ENCODE measurements at regions not wholly inside any gene's neighbourhood (a gene's known extent, or its start where the extent isn't known, plus 50 kb on each side); places are given as distances from the start of the nearest gene placed in this dataset.

DNA sequence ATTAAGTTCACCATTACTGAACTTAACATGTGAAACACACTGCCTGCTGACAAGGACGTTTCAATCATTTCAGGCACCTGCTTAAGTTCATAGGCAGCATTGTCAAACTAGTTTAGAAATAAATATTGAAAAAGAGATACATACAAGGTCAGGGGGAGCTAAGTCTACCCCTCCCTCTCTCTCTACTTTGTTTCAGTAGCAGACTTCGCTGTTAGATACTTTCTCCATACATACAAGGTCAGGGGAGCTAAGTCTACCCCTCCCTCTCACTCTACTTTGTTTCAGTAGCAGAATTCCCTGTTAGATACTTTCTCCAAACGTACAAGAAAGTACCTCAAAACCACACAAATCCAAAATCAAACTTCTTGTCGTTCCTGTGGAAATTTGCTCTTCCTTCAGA, 387.4 kb upstream of the PDE4D start:
- H3K9ac ChIP-seq (ENCODE audit: low read length), result no peak overlapping the region
- no peaks in the 10 kb centered on the region for H3K36me3 ChIP-seq (replicated peaks in 1 of 2; ENCODE audit: control extremely low read depth in 1 of 2, control insufficient read depth in 1 of 2, extremely low read depth in 1 of 2, insufficient read depth in 2 of 2, low read length in 1 of 2)
- DNase-seq (no peak), ATAC-seq (ENCODE audit: low read depth) (no peak)
- no peaks in the 10 kb centered on the region for H3K27me3 ChIP-seq (replicated peaks in 1 of 4; ENCODE audit: control extremely low read depth in 1 of 4, control insufficient read depth in 3 of 4, insufficient read depth in 4 of 4, low read length in 3 of 4)
- no peak overlapping the region for H3K27ac Mint-ChIP-seq
- no peaks in the 10 kb centered on the region for H3K4me1 Mint-ChIP-seq
- H3K4me3 Mint-ChIP-seq, result no peak overlapping the region
- no peak overlapping the region for H3K4me2 ChIP-seq (replicated peaks; ENCODE audit: low read depth, low read length, poor library complexity, severe bottlenecking)
- intact Hi-C loops (cut with micrococcal nuclease), result no loop called here
- ChIA-PET CTCF (no interaction called here), POLR2A (no interaction called here)
- no peaks in the 10 kb centered on the region for H3K9me3 Mint-ChIP-seq (ENCODE audit: insufficient read depth)
- 100% methylated on average over 3 of the region's 4 CpGs for WGBS (ENCODE audit: insufficient coverage)
- no peak overlapping the region for H3K4me3 ChIP-seq (ENCODE audit: control extremely low read depth in 1 of 5, extremely low read depth in 1 of 5, insufficient read depth in 1 of 5, low read depth in 2 of 5, low read length in 4 of 5)
- no peaks in the 10 kb centered on the region for H3K4me1 ChIP-seq (ENCODE audit: control insufficient read depth in 2 of 2, insufficient read depth in 2 of 2, low read length in 2 of 2)
- no peaks in the 10 kb centered on the region for H3K9me3 ChIP-seq (ENCODE audit: control extremely low read depth in 1 of 3, control insufficient read depth in 2 of 3, insufficient read depth in 1 of 3, low read length in 2 of 3)
- TF ChIP-seq EZH2 (IDR thresholded peaks at IDR 0.05; ENCODE audit: borderline replicate concordance, insufficient read depth, low read depth, low read length, poor library complexity, severe bottlenecking), result no peak
- no peak for TF ChIP-seq CTCF (IDR thresholded peaks at IDR 0.05)
- no peak overlapping the region for H2AFZ ChIP-seq (ENCODE audit: insufficient read depth, low read depth, low read length, poor library complexity, severe bottlenecking)
- no peaks in the 10 kb centered on the region for H3K27me3 Mint-ChIP-seq
- H3K27ac ChIP-seq (ENCODE audit: low read length in 2 of 2), result no peak overlapping the region
- H4K20me1 ChIP-seq (ENCODE audit: control insufficient read depth, insufficient read depth, low read length, poor library complexity, severe bottlenecking), result no peaks in the 10 kb centered on the region
- H3K79me2 ChIP-seq (ENCODE audit: control insufficient read depth, insufficient read depth, low read length), result no peaks in the 10 kb centered on the region

- no peaks in the 10 kb centered on the region for H3K27me3 ChIP-seq (replicated peaks in 1 of 4; ENCODE audit: control extremely low read depth in 1 of 4, control insufficient read depth in 3 of 4, insufficient read depth in 4 of 4, low read length in 3 of 4)
- H3K4me1 ChIP-seq (ENCODE audit: control insufficient read depth in 2 of 2, insufficient read depth in 2 of 2, low read length in 2 of 2), result no peaks in the 10 kb centered on the region
- ChIA-PET POLR2A (no interaction called here), CTCF (no interaction called here)
- no peaks in the 10 kb centered on the region for H3K9me3 ChIP-seq (ENCODE audit: control extremely low read depth in 1 of 3, control insufficient read depth in 2 of 3, insufficient read depth in 1 of 3, low read length in 2 of 3)
- H3K36me3 ChIP-seq (replicated peaks in 1 of 2; ENCODE audit: control extremely low read depth in 1 of 2, control insufficient read depth in 1 of 2, extremely low read depth in 1 of 2, insufficient read depth in 2 of 2, low read length in 1 of 2), result no peaks in the 10 kb centered on the region
- H2AFZ ChIP-seq (ENCODE audit: insufficient read depth, low read depth, low read length, poor library complexity, severe bottlenecking), result no peak overlapping the region
- TF ChIP-seq CTCF (IDR thresholded peaks at IDR 0.05) (no peak), EZH2 (IDR thresholded peaks at IDR 0.05; ENCODE audit: borderline replicate concordance, insufficient read depth, low read depth, low read length, poor library complexity, severe bottlenecking) (no peak)
- intact Hi-C loops (cut with micrococcal nuclease), result no loop called here
- Mint-ChIP-seq H3K27me3 (no peaks in the 10 kb centered on the region), H3K27ac (no peak overlapping the region), H3K9me3 (ENCODE audit: insufficient read depth) (no peaks in the 10 kb centered on the region), H3K4me1 (no peaks in the 10 kb centered on the region), H3K4me3 (no peak overlapping the region)
- H3K4me2 ChIP-seq (replicated peaks; ENCODE audit: low read depth, low read length, poor library complexity, severe bottlenecking), result no peak overlapping the region
- no peak overlapping the region for H3K27ac ChIP-seq (ENCODE audit: low read length in 2 of 2)
- no peak overlapping the region for H3K9ac ChIP-seq (ENCODE audit: low read length)
- ATAC-seq (ENCODE audit: low read depth) (no peak), DNase-seq (no peak)
- no peaks in the 10 kb centered on the region for H3K79me2 ChIP-seq (ENCODE audit: control insufficient read depth, insufficient read depth, low read length)
- no peaks in the 10 kb centered on the region for H4K20me1 ChIP-seq (ENCODE audit: control insufficient read depth, insufficient read depth, low read length, poor library complexity, severe bottlenecking)
- H3K4me3 ChIP-seq (ENCODE audit: control extremely low read depth in 1 of 5, extremely low read depth in 1 of 5, insufficient read depth in 1 of 5, low read depth in 2 of 5, low read length in 4 of 5), result no peak overlapping the region
These were observed 384.4 kb upstream of the PDE4D start for GRCh38 chr5:60277941-60278340.
